CD4-positive, alpha-beta T cell treated with Interleukin-21 for 1 hour (primary cell): ENCODE measurements at regions not wholly inside any gene's neighbourhood (a gene's known extent, or its start where the extent isn't known, plus 50 kb on each side); places are given as distances from the start of the nearest gene placed in this dataset.

Experiments
- DNase-seq: peaks from one replicate; pipeline ENCODE4 v3.0.0-alpha.2; 2020

DNA sequence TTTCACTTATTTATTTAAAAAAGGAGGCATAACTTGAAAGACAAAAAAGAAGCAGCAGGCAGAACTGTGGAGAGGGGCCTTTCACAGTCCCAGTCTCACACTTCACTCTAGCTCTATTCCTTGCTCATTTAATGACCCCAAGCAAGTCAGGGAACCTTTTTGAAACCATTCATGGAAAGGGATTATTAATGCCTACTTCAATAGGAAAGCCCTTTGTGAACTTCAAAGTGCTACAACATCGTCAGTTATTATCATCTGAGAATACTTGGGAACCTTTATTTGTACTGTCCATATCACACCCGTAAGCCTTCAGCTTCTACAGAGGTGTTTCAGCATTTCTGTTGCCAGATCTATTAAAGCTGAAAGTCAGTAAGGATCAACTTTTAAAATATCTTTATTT lies 320.2 kb downstream of the TMEM161B start:
- DNase-seq: no peak

DNA sequence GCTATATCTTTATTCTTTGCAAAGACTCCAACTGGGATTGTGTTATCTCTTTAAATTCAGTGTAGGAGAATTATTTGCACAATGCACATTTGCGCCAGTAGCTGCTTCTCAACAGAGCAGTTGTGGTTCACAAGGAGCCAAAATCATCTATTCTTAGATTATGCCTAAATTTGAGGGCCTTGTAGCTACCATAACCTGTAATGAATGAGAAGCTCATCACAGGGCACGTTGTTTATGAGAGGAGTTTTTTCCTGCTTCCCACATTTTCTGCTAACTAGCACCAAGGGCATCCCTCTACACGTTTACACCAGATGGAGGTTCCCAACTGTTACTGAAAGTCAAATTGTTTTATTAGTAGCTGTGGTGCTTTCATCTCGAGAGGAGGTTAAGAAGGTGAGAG lies 322.4 kb downstream of the TMEM161B start:
- no peak for DNase-seq

DNA sequence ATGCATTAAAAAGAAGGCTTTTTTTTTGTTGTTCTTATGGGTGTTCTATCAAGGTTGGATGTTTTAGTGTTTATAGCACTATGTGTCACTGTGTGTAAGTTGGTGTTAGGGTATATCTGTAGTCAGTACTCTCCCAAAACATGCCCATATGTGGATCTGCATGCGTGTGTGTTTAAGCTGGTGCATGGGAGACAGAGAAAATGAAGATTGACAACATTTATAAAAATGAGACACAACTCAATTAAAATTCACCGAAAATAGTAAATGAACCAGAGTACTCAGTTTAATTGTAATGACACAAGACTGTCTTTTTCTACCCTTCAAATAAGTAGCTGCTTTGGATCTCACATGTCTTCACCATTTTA lies 323.4 kb downstream of the TMEM161B start:
- DNase-seq: no peak

DNA sequence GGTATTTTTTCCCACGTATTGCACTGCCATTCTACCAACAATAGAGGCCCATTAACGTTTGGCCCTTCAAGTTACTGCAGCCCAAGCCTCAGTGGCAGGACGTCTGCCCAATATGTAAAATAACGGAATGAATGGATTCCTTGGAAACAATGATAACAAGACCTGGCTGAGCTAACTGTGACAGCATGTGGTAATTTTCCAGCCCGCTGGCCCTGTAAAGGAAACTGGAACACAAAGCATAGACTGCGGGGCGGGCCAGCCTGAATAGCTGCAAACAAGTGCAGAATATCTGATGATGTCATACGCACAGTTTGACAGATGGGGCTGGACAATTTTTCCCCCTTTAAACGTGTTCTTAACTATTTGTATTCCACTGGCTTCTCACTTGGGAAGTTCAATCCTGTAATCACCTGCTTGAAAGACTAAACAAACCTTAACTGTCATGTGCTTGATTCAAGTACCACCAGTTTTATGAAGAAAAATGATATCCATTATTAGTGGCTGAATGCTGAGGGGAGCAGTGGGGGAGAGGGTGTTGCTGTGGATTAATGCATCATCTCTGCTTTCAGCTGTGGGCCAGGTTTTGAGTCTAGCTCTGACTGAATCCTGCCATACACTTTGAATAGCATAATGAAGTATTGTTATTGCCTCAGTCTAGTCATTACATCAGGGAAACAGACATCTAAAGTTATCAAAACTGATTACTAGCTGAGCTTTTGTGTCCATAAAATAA lies 323.9 kb downstream of the TMEM161B start:
- DNase-seq: no peak

DNA sequence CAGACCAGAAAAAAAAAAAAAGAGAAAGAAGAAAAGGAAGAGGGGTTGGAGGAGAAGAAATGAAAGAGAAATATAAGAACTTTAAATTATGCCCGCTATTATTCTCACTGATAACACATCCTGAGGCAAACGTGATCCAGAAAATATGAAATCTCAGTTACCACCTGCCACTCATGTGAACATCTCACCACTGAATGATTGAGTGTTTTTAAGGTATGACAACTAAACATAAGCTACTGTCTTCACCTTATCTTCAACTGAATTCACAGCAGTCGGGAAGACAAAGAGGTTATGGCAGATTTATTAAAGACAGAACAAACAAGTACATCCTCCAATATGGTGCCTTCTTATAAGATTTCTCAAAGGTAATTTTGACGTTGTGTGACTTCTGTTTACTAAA lies 327.9 kb downstream of the TMEM161B start:
- no peak for DNase-seq

DNA sequence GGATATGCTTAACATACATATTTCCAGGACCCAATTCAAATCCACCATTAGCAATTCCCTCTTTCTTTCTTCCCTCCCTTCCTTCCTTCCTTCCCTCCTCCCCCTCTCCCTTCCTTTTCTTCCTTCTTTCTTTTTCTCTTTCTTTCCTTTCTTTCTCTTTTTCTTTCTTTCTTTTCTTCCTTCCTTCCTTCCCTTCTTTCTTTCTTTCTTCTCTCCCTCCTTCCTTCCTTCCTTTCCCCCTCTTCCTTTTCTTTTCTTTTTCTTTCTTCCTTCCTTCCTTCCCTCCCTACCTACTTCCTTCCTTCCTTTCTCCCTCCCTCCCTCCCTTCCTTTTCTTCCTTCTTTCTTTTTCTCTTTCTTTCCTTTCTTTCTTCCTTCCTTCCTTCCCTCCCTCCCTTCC lies 332.0 kb downstream of the TMEM161B start:
- DNase-seq: no peak

DNA sequence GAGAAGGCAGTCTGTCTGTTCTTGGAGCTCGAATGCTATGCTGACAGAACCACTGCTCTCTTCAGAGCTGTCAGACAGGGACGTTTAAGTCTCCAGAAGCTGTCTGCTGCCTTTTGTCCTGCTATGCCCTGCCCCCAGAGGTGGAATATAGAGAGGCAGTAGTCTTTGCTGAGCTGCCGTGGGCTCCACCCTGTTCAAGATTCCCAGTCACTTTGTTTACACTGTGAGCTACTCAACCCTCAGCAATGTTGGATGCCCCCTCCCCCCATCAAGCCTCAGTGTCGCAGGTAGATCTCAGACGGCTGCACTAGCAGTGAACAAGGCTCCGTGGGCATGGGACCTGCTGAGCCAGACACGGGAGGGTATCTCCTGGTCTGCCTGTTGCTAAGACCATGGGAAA lies 344.2 kb downstream of the TMEM161B start:
- DNase-seq: no peak

DNA sequence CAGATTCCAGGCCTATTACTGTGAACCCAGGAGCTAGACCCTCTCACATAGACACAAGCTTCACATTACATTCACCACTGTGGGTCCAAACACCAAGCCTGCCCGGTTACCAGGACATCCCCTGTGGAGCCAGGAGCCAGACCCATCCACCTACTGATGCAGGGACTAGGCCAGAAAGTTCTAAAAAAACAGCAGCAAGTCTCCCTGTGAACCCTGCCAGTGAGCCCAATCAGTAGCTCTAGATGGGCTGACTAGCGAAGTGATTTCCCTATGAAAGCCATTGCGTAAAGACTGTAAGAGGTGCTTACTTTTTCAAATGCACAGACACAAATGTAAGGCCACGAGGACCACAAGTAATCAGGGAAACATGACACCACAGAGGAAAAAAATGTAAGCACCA lies 352.3 kb downstream of the TMEM161B start:
- DNase-seq: no peak

DNA sequence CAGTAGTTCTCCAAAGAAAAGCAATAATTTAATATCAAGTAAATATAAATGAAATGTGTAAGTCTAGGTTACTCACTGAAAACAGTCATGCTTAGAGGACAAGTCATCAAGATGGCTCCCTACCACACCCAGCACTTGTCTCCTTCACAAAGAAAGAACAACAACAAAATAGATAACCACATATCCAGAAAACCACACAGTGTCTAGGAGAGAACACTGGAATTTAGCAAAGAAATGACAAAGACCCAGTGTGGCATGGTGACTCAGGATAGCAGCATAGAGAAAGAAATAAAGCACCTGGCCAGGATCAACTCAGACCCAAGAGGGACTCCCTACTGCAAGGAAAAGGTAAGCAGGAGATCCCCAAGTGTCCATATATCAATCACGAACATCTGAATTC lies 356.2 kb downstream of the TMEM161B start:
- DNase-seq: no peak

DNA sequence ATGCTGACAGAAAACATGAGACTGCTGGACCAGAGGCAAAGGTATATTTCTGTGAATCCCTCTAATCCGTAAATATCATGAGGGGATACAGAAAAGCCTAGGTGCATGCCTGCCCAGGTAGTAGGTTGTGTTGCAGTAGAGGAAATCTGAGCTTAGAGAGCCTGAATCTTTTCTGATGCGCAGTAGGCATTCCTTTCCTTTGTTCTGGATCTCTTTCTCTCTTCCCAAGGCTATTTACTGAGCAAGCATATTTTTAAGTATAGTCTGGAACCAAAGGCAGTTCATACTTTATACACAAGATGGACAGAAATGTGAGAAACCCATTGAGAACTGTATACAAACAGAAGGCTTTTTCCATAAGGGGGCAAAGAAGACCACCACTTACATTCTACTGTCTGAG lies 359.3 kb downstream of the TMEM161B start:
- DNase-seq: no peak

DNA sequence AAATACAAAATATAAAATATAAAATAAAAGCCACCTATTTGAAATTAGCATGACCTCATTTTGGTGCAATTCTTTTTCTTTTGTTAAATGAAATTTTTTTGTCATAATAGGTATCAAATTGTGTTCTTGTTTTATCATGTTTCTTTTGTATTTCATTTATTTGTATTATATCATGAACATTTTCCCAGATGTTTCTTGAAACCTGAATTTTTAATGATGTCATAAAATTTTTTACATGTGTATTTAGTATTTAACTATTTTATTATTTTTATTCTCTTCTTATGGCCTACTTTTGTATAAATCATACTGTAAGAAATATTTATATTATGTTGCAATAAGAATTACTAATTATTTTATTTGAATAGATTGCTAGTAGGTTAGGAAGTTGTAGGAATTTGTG lies 361.7 kb downstream of the TMEM161B start:
- DNase-seq: no peak

DNA sequence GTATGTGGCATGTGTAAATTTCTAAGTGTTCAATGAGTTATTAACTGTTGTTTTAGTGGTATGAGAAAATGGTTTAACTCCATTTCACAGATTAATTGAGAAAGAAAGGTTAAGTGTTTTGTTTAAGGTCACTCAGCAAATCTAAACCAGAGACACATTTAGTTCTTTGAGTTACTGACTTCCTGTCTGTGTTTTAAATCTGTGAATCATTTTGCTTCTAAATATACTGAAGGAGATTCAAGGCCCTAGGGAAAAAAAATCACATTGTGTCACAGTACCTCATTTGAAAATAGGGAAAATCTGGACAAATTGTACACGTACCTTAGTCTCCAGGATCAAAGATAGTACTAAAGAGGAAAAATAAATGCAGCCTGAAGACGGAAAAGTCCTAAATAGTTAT lies 368.2 kb downstream of the TMEM161B start:
- DNase-seq: no peak

DNA sequence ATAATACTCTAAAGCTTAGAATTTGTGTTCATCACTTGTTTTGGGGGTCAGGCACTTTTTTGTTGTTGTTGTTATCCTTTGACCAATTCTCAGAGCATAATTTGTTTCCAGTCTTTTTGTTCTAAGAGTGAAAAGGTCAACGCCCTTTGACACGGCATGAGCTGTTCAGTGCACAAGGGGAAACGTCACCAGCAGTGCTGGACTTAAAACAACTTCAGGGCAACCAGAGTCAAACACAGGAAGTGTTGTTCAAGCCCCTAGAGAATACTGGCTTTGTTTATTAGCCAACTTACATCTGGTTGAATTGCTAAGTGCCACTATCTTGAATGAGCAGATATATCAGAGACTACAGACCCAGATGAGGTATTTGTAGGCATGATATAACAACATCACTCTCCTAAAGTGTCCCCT lies 368.9 kb downstream of the TMEM161B start:
- DNase-seq: no peak

DNA sequence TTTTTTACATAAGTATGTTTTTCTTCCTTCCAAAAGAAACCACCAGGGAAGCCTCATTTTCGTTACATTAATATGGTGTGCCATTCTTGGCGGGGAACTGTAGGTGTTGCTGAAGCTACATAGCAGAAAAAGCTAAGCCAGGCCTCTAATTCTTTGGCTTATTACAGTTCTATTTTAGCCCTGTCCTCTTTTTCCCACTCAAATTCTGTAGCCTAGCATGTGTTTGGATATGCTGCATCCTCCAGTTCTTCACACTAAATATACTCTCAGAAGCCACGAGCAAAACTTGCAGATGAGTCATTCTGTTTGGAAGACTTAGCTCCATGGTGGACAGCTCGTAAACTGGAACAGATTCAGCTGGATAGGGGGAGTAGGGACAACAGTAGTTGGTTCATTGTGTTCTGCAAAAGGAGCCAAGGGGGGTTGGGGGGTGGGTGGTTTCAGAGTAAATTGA lies 369.4 kb downstream of the TMEM161B start:
- DNase-seq: no peak

DNA sequence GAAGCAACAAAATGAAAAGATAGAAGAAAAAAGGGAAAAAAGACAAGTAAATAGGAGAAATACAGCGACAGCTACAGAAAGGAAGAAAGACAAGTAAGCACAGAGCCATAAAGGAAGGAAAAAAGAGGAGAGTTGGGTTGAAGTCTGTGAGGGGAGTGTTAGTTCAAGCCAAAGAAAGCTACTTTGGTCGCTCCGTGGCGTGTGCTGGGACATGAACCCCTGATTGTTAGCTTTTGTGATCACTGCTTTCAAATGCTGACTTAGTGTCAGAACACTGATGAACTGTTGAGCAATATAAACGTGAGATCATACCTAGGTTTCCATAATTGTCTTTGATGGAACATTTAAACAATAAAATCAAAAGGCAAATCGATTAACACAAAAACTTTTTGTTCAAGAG lies 370.1 kb downstream of the TMEM161B start:
- no peak for DNase-seq

DNA sequence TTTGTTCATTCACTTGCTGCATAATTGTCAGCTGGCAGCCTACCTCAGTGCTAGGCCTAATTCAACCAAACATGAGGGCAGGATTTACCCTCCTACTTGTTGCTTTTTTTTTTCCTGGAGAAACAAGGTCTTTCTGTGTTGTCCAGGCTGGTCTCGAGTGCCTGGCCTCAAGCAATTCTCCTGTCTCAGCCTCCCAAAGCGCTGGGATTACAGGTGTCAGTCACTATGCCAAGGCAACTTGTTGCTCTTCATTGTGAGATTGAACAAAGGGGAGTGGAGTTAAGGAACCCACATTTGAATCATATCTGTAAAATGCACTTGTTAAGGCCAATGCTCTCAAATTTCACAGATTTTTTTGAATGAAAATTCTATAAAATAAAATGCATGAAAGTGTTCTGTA lies 380.5 kb downstream of the TMEM161B start:
- no peak for DNase-seq

DNA sequence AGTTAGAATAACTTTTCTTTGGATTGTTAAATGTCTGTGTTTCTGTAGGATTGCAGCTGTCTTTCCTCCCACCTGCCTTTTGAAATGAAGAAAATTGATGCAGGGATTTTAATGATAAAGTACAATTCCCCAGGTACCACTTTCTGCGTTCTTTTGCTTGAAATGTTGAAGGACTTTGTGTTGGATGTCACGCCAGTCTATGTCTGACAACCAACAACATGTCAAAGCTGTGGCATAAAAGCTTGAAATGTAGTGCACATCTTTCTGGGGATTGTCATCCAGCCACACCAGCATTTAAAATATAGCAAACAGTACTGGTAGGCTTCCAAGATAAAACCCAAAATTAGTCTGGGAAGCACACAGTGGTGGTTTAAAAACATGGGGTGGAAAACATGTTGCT lies 381.4 kb downstream of the TMEM161B start:
- no peak for DNase-seq

DNA sequence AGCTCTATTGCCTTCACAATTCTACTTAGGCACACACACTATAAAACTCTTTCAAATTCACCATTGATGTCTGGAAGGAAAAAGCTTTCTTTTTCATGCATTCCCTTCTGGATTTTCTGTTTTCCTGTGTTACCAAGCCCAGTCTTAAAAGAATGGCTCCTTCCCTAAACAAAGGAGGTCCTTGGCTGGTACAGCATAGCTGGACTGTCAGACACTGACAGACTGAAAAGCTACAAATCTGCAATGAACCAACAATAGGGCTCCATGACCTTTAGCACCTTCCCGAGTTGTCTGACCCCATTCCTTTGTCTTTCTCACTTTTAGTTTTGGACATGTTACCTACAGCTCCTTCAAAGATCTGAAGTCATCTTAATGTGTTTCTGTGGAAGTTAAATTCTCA lies 382.5 kb downstream of the TMEM161B start:
- DNase-seq: no peak

DNA sequence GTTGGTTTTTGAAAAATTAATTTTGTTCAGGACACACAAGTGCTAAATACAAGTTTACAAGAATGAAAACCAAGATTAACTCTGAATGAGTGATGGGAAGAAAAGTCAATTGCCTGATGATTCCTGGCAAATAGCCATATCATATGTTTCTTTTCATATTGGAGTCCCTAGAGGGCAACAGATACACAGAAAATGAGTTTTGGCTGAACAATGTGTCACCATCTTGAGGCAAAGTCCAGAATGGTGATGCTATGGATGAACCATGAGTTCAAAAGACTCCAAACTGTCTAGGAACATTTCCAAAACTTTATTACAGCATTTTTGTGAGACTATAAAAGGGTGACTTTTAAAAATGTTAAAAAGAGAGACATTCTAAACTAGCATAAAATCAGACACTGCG lies 382.9 kb downstream of the TMEM161B start:
- no peak for DNase-seq

DNA sequence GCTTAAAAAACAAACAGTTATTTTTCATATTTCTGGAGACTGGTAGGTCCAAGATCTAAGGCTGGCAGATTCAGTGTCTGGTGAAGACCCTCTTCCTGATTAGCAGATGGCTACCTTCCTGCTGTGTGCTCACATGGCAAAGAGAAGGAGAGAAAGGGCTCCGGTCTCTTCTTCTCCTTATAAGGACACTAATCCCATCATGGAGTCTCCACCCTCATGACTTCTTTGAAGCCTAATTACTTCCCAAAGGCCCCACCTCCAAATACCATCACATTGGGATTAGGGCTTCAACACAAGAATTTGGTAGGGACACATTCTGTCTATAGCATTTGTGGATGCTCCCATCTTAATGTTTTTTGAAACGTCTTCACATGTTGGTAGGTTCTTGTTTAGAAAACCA lies 391.1 kb downstream of the TMEM161B start:
- no peak for DNase-seq

DNA sequence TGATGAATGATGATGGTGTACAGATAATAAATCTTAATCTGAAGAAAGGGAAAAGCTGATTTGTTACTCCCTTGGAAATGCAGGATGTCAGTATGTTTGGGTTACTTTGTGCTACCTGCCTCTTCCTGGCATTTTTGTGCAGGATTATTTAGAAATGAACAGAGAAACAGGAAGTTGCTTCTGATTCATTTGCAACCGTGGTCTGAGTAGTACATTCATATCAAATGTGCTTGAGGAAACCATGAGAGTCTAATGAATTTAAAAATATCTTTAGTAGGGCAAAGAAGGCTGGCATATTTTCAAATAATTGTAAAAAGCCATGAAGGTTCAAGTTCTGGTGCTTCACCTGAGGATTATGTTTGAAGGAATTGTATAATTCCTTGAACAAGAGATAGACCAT lies 391.6 kb downstream of the TMEM161B start:
- DNase-seq: no peak

DNA sequence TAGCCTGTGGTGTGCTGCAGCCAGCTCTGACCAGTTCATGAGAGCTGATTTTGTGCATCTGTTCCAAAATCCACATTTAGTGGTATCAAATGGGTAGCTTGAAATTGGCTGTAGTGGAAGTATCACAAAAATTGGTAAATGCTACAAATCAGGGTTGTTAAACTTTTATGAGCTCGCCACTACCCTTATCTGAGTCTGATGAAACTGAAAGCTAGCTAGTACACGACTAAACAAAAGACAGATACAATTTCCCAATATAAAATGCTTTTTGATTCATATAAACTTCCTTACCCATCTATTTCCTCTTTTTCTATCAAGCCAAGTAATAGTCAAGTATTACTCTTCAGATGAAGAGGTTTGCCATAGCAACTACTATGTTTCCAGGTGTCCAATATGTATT lies 392.0 kb downstream of the TMEM161B start:
- no peak for DNase-seq

DNA sequence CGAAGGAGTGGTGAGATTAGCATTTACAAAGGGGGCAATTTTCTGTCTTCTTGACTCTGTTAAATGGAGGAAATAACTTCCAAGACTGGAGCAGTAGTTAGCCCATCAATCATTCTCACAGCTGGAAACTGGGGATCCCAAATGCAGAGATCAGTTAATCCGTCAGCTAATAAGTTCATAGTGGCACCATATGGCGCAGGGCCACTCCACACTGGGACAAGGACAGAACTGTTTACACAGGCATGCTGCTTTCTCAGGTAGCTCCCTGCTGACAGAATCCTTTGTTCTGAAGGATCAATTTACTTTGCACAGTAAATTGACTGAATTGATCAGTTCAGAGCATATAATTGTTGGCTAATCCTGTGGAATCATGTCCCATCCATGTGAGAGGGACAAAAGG lies 395.7 kb downstream of the TMEM161B start:
- no peak for DNase-seq

DNA sequence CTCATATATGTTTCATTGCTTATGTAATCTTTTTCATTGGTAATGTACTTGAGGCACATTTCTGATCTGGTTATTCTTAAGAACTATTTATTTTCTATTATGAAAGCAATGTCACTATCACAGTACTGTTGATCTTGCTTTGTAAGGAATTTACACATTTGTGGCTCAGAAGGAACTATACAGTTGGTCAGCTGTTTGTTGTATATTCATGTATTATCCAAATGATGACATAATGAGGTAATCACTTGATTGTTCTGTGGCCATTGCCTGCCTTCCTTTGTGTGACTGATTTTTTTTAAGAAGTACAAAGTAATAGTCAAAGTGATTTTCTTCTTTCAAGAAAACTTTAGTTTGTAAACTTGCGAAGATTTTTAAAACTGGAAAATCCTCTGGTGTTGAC lies 399.9 kb downstream of the TMEM161B start:
- no peak for DNase-seq

DNA sequence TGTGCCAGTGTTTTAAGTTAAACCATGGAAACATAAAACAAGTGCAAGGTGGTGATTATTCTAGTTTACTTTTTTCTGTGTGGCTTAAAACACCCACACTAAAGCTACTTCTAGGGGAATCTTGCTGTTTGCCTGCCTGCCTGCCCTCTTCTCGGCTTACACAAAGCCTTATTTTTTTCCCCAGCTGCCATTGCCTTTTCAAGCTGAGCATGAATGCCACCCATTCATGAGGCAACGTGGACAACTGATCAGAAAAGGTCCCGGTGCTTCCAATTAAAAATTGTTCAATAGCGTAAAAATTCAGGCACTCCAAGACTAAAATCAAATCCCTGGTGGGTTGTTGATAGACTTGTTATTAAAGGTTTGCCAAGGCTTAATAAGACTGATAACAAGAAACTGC lies 401.4 kb downstream of the TMEM161B start:
- DNase-seq: no peak

DNA sequence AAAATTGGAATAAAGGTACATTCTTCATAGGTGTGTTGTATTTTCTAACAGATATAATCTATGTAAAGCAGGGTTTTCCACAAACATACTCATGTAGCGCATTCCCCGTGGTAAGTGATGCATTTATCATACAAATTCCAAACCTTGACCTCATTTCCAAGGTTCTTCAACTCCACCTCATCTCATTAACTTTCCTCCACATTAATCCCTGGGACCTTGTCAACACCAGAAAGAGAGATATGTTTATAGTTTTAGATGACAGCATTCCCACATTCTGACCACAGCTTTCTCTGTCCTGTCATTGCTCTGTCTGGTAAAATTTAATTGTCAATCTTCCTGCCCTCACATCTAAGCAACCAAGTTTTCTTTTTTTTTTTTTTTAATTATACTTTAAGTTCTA lies 415.1 kb downstream of the TMEM161B start:
- no peak for DNase-seq
